Lower lobe of right lung (tissue), 2 donors: ENCODE measurements at regions not wholly inside any gene's neighbourhood (a gene's known extent, or its start where the extent isn't known, plus 50 kb on each side); places are given as distances from the start of the nearest gene placed in this dataset.

Experiments used
- ATAC-seq, 2 donors: fragments of 200-7000 bp; cut with Tn5 transposase; one replicate each; pipeline ENCODE4 v1.9.1; 2020 to 2022; ENCODE audit warnings: mild to moderate bottlenecking in 2 of 2, moderate library complexity in 2 of 2
- DNase-seq: peaks from one replicate; pipeline ENCODE4 v3.0.0-alpha.2; 2020
- H3K27ac ChIP-seq: fragments of 200-600 bp; one replicate; pipeline ENCODE4 v1.8.0; 2022
- H3K27me3 ChIP-seq: fragments of 200-600 bp; one replicate; pipeline ENCODE4 v1.8.0; 2022; ENCODE audit warnings: low read depth
- H3K36me3 ChIP-seq: fragments of 200-600 bp; one replicate; pipeline ENCODE4 v1.8.0; 2022; ENCODE audit warnings: mild to moderate bottlenecking
- H3K4me1 ChIP-seq: fragments of 200-600 bp; one replicate; pipeline ENCODE4 v1.8.0; 2022
- H3K4me3 ChIP-seq: fragments of 200-600 bp; one replicate; pipeline ENCODE4 v1.8.0; 2022; ENCODE audit warnings: mild to moderate bottlenecking
- H3K9me3 ChIP-seq: fragments of 200-600 bp; one replicate; pipeline ENCODE4 v1.8.0; 2022
- intact Hi-C: fragments of 100-400 bp; cut with DNase I; formaldehyde crosslinking; loops from one replicate; pipeline ENCODE4 v1.11.0; 2022
- TF ChIP-seq, protein P1 (sequence below): fragments of 200-600 bp; IDR thresholded peaks from one replicate; pipeline ENCODE4 v1.8.0; 2022; ENCODE audit warnings: antibody characterized with exemption, mild to moderate bottlenecking
- donor health status: DM: no; HTN: yes; CAD: no; lungs with severe emphysema.

DNA sequence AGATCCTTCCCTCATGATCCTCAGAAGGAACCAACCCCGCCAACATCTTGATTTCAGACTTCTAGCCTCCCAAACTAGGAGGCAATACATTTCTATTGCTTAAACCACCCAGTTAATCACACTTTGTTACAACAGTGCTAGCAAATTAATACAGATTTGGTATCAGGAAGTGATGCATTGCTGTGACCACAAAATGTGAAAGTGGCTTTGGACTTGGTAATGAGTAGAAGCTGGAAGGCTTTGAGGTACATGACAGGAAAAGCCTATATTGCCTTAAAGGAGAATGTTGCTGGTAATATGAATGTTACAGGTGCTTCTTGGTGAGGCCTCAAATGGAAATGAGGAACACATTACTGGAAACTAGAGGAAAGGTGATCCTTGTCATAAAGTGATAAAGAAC, 260.3 kb downstream of the SATB2 start:
- Histone ChIP-seq H3K27me3 (no peaks in the 10 kb centered on the region), H3K27ac (no peak overlapping the region), H3K9me3 (no peaks in the 10 kb centered on the region), H3K4me1 (no peaks in the 10 kb centered on the region), H3K4me3 (no peak overlapping the region), H3K36me3 (no peaks in the 10 kb centered on the region)
- no peak for DNase-seq
- intact Hi-C loops: no loop called here
- TF ChIP-seq, protein P1, sequence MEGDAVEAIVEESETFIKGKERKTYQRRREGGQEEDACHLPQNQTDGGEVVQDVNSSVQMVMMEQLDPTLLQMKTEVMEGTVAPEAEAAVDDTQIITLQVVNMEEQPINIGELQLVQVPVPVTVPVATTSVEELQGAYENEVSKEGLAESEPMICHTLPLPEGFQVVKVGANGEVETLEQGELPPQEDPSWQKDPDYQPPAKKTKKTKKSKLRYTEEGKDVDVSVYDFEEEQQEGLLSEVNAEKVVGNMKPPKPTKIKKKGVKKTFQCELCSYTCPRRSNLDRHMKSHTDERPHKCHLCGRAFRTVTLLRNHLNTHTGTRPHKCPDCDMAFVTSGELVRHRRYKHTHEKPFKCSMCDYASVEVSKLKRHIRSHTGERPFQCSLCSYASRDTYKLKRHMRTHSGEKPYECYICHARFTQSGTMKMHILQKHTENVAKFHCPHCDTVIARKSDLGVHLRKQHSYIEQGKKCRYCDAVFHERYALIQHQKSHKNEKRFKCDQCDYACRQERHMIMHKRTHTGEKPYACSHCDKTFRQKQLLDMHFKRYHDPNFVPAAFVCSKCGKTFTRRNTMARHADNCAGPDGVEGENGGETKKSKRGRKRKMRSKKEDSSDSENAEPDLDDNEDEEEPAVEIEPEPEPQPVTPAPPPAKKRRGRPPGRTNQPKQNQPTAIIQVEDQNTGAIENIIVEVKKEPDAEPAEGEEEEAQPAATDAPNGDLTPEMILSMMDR: no peak
- ATAC-seq: no peak

DNA sequence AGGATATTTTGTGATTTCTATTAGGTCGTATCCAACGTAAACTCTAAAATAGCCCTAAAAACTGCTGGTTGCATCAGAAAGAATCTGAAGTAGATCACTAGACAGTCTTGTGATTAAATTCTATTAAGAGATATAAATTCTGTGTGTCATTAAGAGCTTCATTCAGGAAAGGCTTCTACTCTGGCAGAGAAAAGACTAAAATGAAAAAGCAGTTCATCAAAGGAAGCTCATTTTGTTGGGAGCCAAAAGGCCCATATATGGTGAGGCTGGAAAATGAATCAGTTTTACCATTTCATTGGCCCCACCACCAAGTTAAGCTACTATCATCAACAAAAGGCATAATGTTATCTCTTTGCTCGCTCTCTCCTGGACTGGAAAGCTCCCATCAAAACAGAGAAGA, 261.1 kb downstream of the SATB2 start:
- no peaks in the 10 kb centered on the region for H3K9me3 ChIP-seq
- no peaks in the 10 kb centered on the region for H3K27me3 ChIP-seq
- TF ChIP-seq, protein P1: no peak
- H3K4me1 ChIP-seq: no peaks in the 10 kb centered on the region
- no peak overlapping the region for H3K27ac ChIP-seq
- no peak overlapping the region for H3K4me3 ChIP-seq
- intact Hi-C loops: no loop called here
- ATAC-seq: no peak
- no peak for DNase-seq
- H3K36me3 ChIP-seq: no peaks in the 10 kb centered on the region

DNA sequence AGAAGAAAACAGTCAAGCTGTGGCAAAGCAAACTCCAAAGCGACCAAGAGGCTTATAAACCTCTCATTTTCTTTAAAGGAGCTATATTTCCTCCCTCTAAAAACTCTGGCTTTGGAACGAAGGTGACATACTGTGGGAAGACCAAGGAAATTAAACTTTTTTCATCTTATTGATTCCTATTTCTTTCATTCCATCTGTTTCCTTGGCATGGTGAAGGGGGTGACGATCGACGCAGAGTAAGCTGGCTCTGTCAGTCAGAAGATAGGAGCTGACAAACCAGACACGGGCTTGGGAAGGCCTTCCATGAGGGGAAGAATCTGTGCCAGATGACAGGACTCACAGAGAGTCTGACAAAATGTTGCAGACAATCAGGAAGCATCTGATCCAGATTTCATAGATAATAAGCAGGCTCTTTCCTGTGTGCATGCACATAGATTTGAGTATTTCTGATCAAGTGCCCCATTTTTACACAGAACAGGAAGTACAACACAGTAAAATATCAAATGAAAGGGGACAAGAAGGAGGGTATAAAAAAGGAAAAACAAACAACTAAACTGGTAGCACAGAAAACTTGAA, 261.7 kb downstream of the SATB2 start:
- no peaks in the 10 kb centered on the region for H3K36me3 ChIP-seq
- no peak overlapping the region for H3K27ac ChIP-seq
- ATAC-seq: no peak
- no peaks in the 10 kb centered on the region for H3K4me1 ChIP-seq
- intact Hi-C loops: no loop called here
- H3K9me3 ChIP-seq: no peaks in the 10 kb centered on the region
- no peaks in the 10 kb centered on the region for H3K27me3 ChIP-seq
- no peak for DNase-seq
- no peak overlapping the region for H3K4me3 ChIP-seq
- TF ChIP-seq, protein P1: no peak

DNA sequence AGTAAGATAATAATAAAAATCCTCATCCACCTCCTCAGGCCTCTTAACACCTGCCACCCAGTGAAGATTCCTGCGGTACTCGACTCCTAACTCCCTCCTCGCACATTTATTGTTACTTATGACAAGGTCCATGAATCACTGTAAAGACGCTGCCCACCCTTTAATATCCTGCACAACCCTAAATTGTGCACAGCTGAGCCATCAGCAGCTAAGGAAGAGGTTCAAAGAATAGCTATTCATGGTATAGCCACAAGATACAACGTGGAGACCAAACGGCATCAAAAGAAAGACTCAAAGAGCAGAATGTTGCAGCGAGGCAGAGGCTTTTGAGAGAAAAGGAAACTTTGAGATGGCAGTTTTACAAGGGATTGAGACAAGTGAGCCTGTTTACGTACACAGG, 266.3 kb downstream of the SATB2 start:
- Histone ChIP-seq H3K36me3 (no peaks in the 10 kb centered on the region), H3K27ac (no peak overlapping the region), H3K27me3 (no peaks in the 10 kb centered on the region), H3K9me3 (no peaks in the 10 kb centered on the region), H3K4me3 (no peak overlapping the region), H3K4me1 (no peaks in the 10 kb centered on the region)
- DNase-seq (no peak), ATAC-seq (no peak)
- intact Hi-C loops: no loop called here
- TF ChIP-seq, protein P1: no peak

DNA sequence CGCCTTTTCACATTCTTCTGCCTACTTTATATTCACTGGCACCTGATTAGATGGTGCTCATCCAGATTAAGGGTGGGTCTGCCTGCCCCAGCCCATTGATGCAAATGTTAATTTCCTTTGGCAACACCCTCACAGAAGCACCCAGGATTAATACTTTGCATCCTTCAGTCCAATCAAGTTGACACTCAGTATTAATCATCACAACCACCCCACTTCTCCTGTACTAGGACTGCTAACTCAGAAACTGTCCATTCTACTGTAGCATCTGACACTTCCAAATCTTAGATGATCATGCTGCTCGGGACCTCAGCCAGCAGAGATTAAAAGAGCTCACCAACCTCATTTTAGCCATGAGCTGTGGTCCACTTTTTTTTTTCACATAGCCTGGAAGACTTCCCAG, 268.5 kb downstream of the SATB2 start:
- no peak for ATAC-seq
- Histone ChIP-seq H3K9me3 (no peaks in the 10 kb centered on the region), H3K36me3 (no peaks in the 10 kb centered on the region), H3K4me1 (no peaks in the 10 kb centered on the region), H3K27me3 (no peaks in the 10 kb centered on the region), H3K27ac (no peak overlapping the region), H3K4me3 (no peak overlapping the region)
- TF ChIP-seq, protein P1: no peak
- intact Hi-C loops: no loop called here
- DNase-seq: no peak
